Thoracic aorta (tissue), 2 donors: ENCODE measurements at regions not wholly inside any gene's neighbourhood (a gene's known extent, or its start where the extent isn't known, plus 50 kb on each side); places are given as distances from the start of the nearest gene placed in this dataset.

Source experiments
- ATAC-seq: fragments of 150-250 bp; one replicate; pipeline ENCODE4 v1.8.0; 2017; ENCODE audit warnings: low read depth; ENCODE audit not compliant: insufficient number of reproducible peaks, low FRiP score
- DNase-seq: peaks from one replicate; pipeline ENCODE4 v3.0.0-alpha.2; 2020; ENCODE audit warnings: low spot score
- H3K27ac ChIP-seq, 2 donors: fragments of 200-600 bp; sonication (generic); 1 replicate in 1 of 2; 2 replicates in 1 of 2; pipeline ENCODE4 v1.5.1; 2016; ENCODE audit warnings: mild to moderate bottlenecking in 2 of 2, moderate library complexity in 2 of 2
- H3K27me3 ChIP-seq: fragments of 200-600 bp; sonication (generic); replicated peaks from 2 replicates; pipeline ENCODE4 v1.6.0; 2016; ENCODE audit warnings: mild to moderate bottlenecking; ENCODE audit not compliant: insufficient read depth
- H3K36me3 ChIP-seq: fragments of 200-600 bp; sonication (generic); one replicate; pipeline ENCODE4 v1.5.1; 2016
- H3K4me1 ChIP-seq, 2 donors: fragments of 200-600 bp; sonication (generic); 1 replicate in 1 of 2; 2 replicates in 1 of 2; pipeline versions ENCODE4 v1.5.1 to v1.6.0; 2016; ENCODE audit warnings: low read depth in 2 of 2, mild to moderate bottlenecking in 1 of 2; ENCODE audit not compliant: control insufficient read depth in 1 of 2
- H3K4me3 ChIP-seq: fragments of 200-600 bp; sonication (generic); 2 replicates; pipeline ENCODE4 v1.5.1; 2016; ENCODE audit warnings: mild to moderate bottlenecking
- H3K9me3 ChIP-seq: fragments of 200-600 bp; sonication (generic); 2 replicates; pipeline ENCODE4 v1.5.1; 2016
- TF ChIP-seq, protein P1 (sequence below): fragments of 200-600 bp; sonication (generic); IDR thresholded peaks from one replicate; pipeline ENCODE4 v1.5.1; 2019; ENCODE audit warnings: antibody characterized with exemption

GRCh38 chr6:132964101-132964867 is 149.9 kb downstream of the RPS12 start:
- DNase-seq (no peak), ATAC-seq (no peak)
- no peaks in the 10 kb centered on the region for H3K27me3 ChIP-seq
- no peaks in the 10 kb centered on the region for H3K36me3 ChIP-seq
- H3K27ac ChIP-seq: no peak overlapping the region
- H3K4me1 ChIP-seq: peaks cover 0 to 14% of the 10 kb centered on the region in 2 donors
- H3K4me3 ChIP-seq: no peak overlapping the region
- no peaks in the 10 kb centered on the region for H3K9me3 ChIP-seq
- TF ChIP-seq, protein P1, sequence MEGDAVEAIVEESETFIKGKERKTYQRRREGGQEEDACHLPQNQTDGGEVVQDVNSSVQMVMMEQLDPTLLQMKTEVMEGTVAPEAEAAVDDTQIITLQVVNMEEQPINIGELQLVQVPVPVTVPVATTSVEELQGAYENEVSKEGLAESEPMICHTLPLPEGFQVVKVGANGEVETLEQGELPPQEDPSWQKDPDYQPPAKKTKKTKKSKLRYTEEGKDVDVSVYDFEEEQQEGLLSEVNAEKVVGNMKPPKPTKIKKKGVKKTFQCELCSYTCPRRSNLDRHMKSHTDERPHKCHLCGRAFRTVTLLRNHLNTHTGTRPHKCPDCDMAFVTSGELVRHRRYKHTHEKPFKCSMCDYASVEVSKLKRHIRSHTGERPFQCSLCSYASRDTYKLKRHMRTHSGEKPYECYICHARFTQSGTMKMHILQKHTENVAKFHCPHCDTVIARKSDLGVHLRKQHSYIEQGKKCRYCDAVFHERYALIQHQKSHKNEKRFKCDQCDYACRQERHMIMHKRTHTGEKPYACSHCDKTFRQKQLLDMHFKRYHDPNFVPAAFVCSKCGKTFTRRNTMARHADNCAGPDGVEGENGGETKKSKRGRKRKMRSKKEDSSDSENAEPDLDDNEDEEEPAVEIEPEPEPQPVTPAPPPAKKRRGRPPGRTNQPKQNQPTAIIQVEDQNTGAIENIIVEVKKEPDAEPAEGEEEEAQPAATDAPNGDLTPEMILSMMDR: no peak

- ATAC-seq (no peak), DNase-seq (no peak)
- no peaks in the 10 kb centered on the region for H3K27me3 ChIP-seq
- TF ChIP-seq, protein P1: no peak
- peaks cover 0 to 14% of the 10 kb centered on the region in 2 donors for H3K4me1 ChIP-seq
- no peak overlapping the region for H3K4me3 ChIP-seq
- H3K27ac ChIP-seq: no peak overlapping the region
- no peaks in the 10 kb centered on the region for H3K9me3 ChIP-seq
- no peaks in the 10 kb centered on the region for H3K36me3 ChIP-seq
Observed at GRCh38 chr6:132964868-132965382, 150.6 kb downstream of the RPS12 start.

DNA sequence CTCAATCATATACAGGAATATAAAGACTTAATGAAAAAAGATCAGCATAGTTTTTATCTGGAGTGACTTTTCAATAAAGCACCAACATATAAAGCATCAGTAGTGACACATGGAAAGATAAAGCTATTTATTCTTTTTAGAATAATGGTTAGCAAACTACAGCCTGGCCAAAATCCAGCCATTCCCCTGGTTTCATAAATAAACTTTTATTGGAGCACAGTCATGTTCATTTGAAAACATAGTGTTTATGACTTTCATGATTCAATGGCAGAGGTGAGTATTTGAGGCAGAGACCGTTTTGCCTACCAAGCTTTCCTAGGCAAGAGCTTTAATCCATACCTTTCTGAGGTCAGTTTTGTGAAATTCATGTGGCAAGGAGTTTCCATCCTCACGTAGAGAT is 153.5 kb downstream of the RPS12 start:
- H3K27me3 ChIP-seq: no peaks in the 10 kb centered on the region
- H3K27ac ChIP-seq: no peak overlapping the region
- H3K4me3 ChIP-seq: no peak overlapping the region
- no peaks in the 10 kb centered on the region for H3K9me3 ChIP-seq
- TF ChIP-seq, protein P1: no peak
- H3K4me1 ChIP-seq: peaks cover 0 to 14% of the 10 kb centered on the region in 2 donors
- ATAC-seq (no peak), DNase-seq (no peak)
- H3K36me3 ChIP-seq: no peaks in the 10 kb centered on the region

GRCh38 chr6:132968419-132968950 is 154.1 kb downstream of the RPS12 start:
- peaks cover 0 to 14% of the 10 kb centered on the region in 2 donors for H3K4me1 ChIP-seq
- H3K36me3 ChIP-seq: no peaks in the 10 kb centered on the region
- ATAC-seq (no peak), DNase-seq (no peak)
- no peaks in the 10 kb centered on the region for H3K27me3 ChIP-seq
- no peak overlapping the region for H3K27ac ChIP-seq
- H3K9me3 ChIP-seq: no peaks in the 10 kb centered on the region
- H3K4me3 ChIP-seq: no peak overlapping the region
- TF ChIP-seq, protein P1: no peak

- Histone ChIP-seq H3K36me3 (no peaks in the 10 kb centered on the region), H3K4me3 (no peak overlapping the region), H3K27me3 (no peaks in the 10 kb centered on the region), H3K4me1 (peaks cover 0 to 10% of the 10 kb centered on the region in 2 donors), H3K9me3 (no peaks in the 10 kb centered on the region), H3K27ac (no peak overlapping the region)
- DNase-seq (no peak), ATAC-seq (no peak)
- TF ChIP-seq, protein P1: no peak
Observed at GRCh38 chr6:132969196-132969595, 154.8 kb downstream of the RPS12 start.
